IMR-90 (cell line): ENCODE measurements at regions not wholly inside any gene's neighbourhood (a gene's known extent, or its start where the extent isn't known, plus 50 kb on each side); places are given as distances from the start of the nearest gene placed in this dataset.
A peak's percentile ranks its signal among the peaks of the same experiment; 100 is the strongest.

Experiments
- ATAC-seq: fragments of 200-7000 bp; cut with Tn5 transposase; 2 replicates; pipeline ENCODE4 v1.9.1; 2020; ENCODE audit warnings: low read depth, mild to moderate bottlenecking, moderate library complexity
- BruUV-seq: library from RNA; stranded (reverse); fragments of 400-500 nt; replicated peaks from 2 replicates; lab custom pipeline; 2021; lab: Mats Ljungman, UMichigan
- CTCF ChIA-PET: fragments of 300-600 bp; formaldehyde crosslinking; extraction: SDS; loops from one replicate; lab custom pipeline; 2021; ENCODE audit warnings: antibody characterized with exemption; lab: Yijun Ruan, JAX
- POLR2A ChIA-PET: fragments of 300-600 bp; sonication (Branson Sonifier 250); formaldehyde crosslinking; loops from one replicate; lab custom pipeline; 2022; ENCODE audit warnings: antibody characterized with exemption; ENCODE audit not compliant: unreplicated experiment; lab: Charles Lee
- DNase-seq: peaks from one replicate; pipeline ENCODE4 v3.0.0; 2013
- H2AFZ ChIP-seq: replicated peaks from 2 replicates; pipeline ENCODE3; 2013; ENCODE audit warnings: low read length, mild to moderate bottlenecking; ENCODE audit not compliant: poor library complexity
- H2AK5ac ChIP-seq: 2 replicates; pipeline ENCODE4 v1.6.1; 2013; ENCODE audit warnings: low read depth, low read length, inconsistent platforms
- H2AK9ac ChIP-seq: replicated peaks from 2 replicates; pipeline ENCODE3; 2013; ENCODE audit warnings: mild to moderate bottlenecking, low read depth, low read length, moderate library complexity; ENCODE audit not compliant: poor library complexity
- H2BK120ac ChIP-seq: 2 replicates; pipeline ENCODE4 v1.6.1; 2013; ENCODE audit warnings: low read depth, low read length, inconsistent platforms
- H2BK15ac ChIP-seq: 3 replicates; pipeline ENCODE4 v1.6.1; 2013; ENCODE audit warnings: low read depth, low read length, inconsistent platforms
- H2BK20ac ChIP-seq: 2 replicates; pipeline ENCODE4 v1.6.1; 2013; ENCODE audit warnings: low read depth, mild to moderate bottlenecking, inconsistent platforms, low read length, moderate library complexity
- H2BK5ac ChIP-seq: 2 replicates; pipeline ENCODE4 v1.6.1; 2013; ENCODE audit warnings: mild to moderate bottlenecking, low read depth, low read length, inconsistent platforms; ENCODE audit not compliant: poor library complexity, severe bottlenecking
- H3K14ac ChIP-seq: replicated peaks from 2 replicates; pipeline ENCODE4 v1.6.1; 2013; ENCODE audit warnings: low read depth, low read length, inconsistent platforms
- H3K18ac ChIP-seq: 2 replicates; pipeline ENCODE4 v1.6.1; 2013; ENCODE audit warnings: low read depth, low read length, control low read depth
- H3K23ac ChIP-seq: 2 replicates; pipeline ENCODE4 v1.6.1; 2013; ENCODE audit warnings: low read depth, low read length, inconsistent platforms
- H3K27ac ChIP-seq: 2 replicates; pipeline ENCODE4 v1.5.1; 2013; ENCODE audit warnings: mild to moderate bottlenecking, control low read depth, low read length; ENCODE audit not compliant: insufficient read depth
- H3K27me3 ChIP-seq: 2 replicates; pipeline ENCODE4 v1.6.1; 2013; ENCODE audit warnings: low read length; ENCODE audit not compliant: control insufficient read depth, insufficient read depth
- H3K36me3 ChIP-seq: 2 replicates; pipeline ENCODE4 v1.6.1; 2013; ENCODE audit warnings: low read length, mixed read lengths; ENCODE audit not compliant: control insufficient read depth, insufficient read depth
- H3K4ac ChIP-seq: 2 replicates; pipeline ENCODE4 v1.6.1; 2013; ENCODE audit warnings: low read depth, low read length, inconsistent platforms
- H3K4me1 ChIP-seq: 2 replicates; pipeline ENCODE4 v1.6.1; 2013; ENCODE audit warnings: low read length, mixed read lengths; ENCODE audit not compliant: control insufficient read depth, insufficient read depth
- H3K4me2 ChIP-seq: 2 replicates; pipeline ENCODE4 v1.6.1; 2013; ENCODE audit warnings: low read depth, mild to moderate bottlenecking, control low read depth, low read length, moderate library complexity
- H3K4me3 ChIP-seq: 2 replicates; pipeline ENCODE4 v1.5.1; 2013; ENCODE audit warnings: low read depth, mild to moderate bottlenecking, control low read depth, low read length, moderate library complexity; ENCODE audit not compliant: insufficient read depth
- H3K56ac ChIP-seq: 2 replicates; pipeline ENCODE4 v1.6.1; 2013; ENCODE audit warnings: low read length, inconsistent platforms; ENCODE audit not compliant: insufficient read depth; ENCODE audit errors: extremely low read depth
- H3K79me1 ChIP-seq, 2 experiments: 2 replicates each; pipeline ENCODE4 v1.6.1; 2013; ENCODE audit warnings: low read length in 2 of 2, inconsistent platforms in 1 of 2, low read depth in 1 of 2
- H3K9ac ChIP-seq: 2 replicates; pipeline ENCODE4 v1.6.1; 2013; ENCODE audit warnings: low read depth, low read length, control low read depth
- H3K9me1 ChIP-seq: 2 replicates; pipeline ENCODE4 v1.6.1; 2013; ENCODE audit warnings: low read length, inconsistent platforms; ENCODE audit not compliant: insufficient read depth
- H3K9me3 ChIP-seq: 2 replicates; pipeline ENCODE4 v1.6.1; 2013; ENCODE audit warnings: low read length; ENCODE audit not compliant: control insufficient read depth, insufficient read depth
- H4K20me1 ChIP-seq: 2 replicates; pipeline ENCODE4 v1.6.1; 2013; ENCODE audit warnings: low read length, inconsistent platforms; ENCODE audit not compliant: insufficient read depth
- H4K5ac ChIP-seq: 2 replicates; pipeline ENCODE4 v1.6.1; 2013; ENCODE audit warnings: mild to moderate bottlenecking, low read depth, low read length, control low read depth
- H4K8ac ChIP-seq, 2 experiments: 2 replicates each; pipeline ENCODE4 v1.6.1; 2013; ENCODE audit warnings: low read depth in 2 of 2, low read length in 2 of 2, control low read depth in 1 of 2, inconsistent platforms in 1 of 2
- H4K91ac ChIP-seq: 2 replicates; pipeline ENCODE4 v1.6.1; 2013; ENCODE audit warnings: low read depth, low read length, inconsistent platforms; ENCODE audit not compliant: insufficient read depth
- MAZ ChIP-seq: IDR thresholded peaks from 2 replicates; pipeline ENCODE4 v1.6.1; 2012; ENCODE audit warnings: low read depth, mild to moderate bottlenecking, low read length, improper control_type of control experiment, moderate library complexity, borderline replicate concordance
- MXI1 ChIP-seq: IDR thresholded peaks from 2 replicates; pipeline ENCODE4 v1.6.1; 2012; ENCODE audit warnings: low read depth, mild to moderate bottlenecking, low read length, moderate library complexity, borderline replicate concordance
- RFX5 ChIP-seq: IDR thresholded peaks from 2 replicates; pipeline ENCODE4 v1.8.0; 2012; ENCODE audit warnings: low read depth, mild to moderate bottlenecking, low read length, moderate library complexity
- WGBS, 2 experiments: methylation state at CpG; one replicate each; pipeline versions ENCODE4 v1.1.5 to v1.1.7; 2013; ENCODE audit warnings: missing lambda C conversion rate in 2 of 2; ENCODE audit not compliant: insufficient read length in 1 of 2; ENCODE audit errors: extremely low coverage in 2 of 2; 5-methylcytosine and 5-hydroxymethylcytosine counted together
- dilution Hi-C: fragments of 300-500 bp; cut with HindIII; formaldehyde crosslinking; loops from one replicate; pipeline ENCODE4 v1.14.3; 2018; ENCODE audit warnings: low sequenced_read_pairs; ENCODE audit not compliant: unreplicated experiment
- in situ Hi-C: fragments of 300-500 bp; cut with MboI; formaldehyde crosslinking; loops from 3 replicates; pipeline ENCODE4 v1.14.3; 2019; ENCODE audit warnings: low sequenced_read_pairs, inconsistent platforms, mixed read lengths
- intact Hi-C: fragments of 100-400 bp; cut with micrococcal nuclease; formaldehyde crosslinking; loops from 2 replicates; pipeline ENCODE4 v1.10.0; 2022
- TF ChIP-seq, protein P1 (sequence below): conservative IDR thresholded peaks from 2 replicates; pipeline ENCODE4 v1.5.1; 2012; ENCODE audit warnings: mild to moderate bottlenecking, low read depth, low read length, improper control_type of control experiment
- TF ChIP-seq, protein P2 (sequence below): fragments of 150-350 bp; IDR thresholded peaks from 2 replicates; pipeline ENCODE4 v1.6.1; 2017; ENCODE audit warnings: mild to moderate bottlenecking, antibody characterized with exemption, low read length, low read depth

- Histone ChIP-seq H2BK20ac (peak overlapping the region; percentile 71), H2BK15ac (peak overlapping the region; percentile 72; the same call in 2 of the 3 replicates), H2BK120ac (peak overlapping the region; percentile 86), H3K79me1 (no peaks in the 10 kb centered on the region), H3K36me3 (no peaks in the 10 kb centered on the region), H4K91ac (peak overlapping the region; percentile 74), H3K9me1 (peaks cover 15% of the 10 kb centered on the region), H3K27ac (peak overlapping the region; percentile 89; the same call in 1 of the 2 replicates), H2AFZ (no peak overlapping the region), H3K4me2 (peak overlapping the region; percentile 44), H3K4ac (peak overlapping the region; percentile 89), H3K9me3 (no peaks in the 10 kb centered on the region), H2AK5ac (0 out of 2 replicates have a peak overlapping the region, but pooled peaks have one; percentile 85), H4K5ac (peak overlapping the region; percentile 78), H3K9ac (no peak overlapping the region), H3K14ac (peak overlapping the region; percentile 80; the same call in 1 of the 2 replicates), H3K4me1 (peaks cover 23% of the 10 kb centered on the region), H3K23ac (peak overlapping the region; percentile 87), H4K20me1 (no peaks in the 10 kb centered on the region), H3K27me3 (no peaks in the 10 kb centered on the region), H2BK5ac (peak overlapping the region; percentile 87), H4K8ac (peak overlapping the region; percentile 38 to 80; a peak in 3 of 4 replicates), H2AK9ac (no peak overlapping the region), H3K18ac (peak overlapping the region; percentile 89), H3K4me3 (no peak overlapping the region), H3K56ac (0 out of 2 replicates have a peak overlapping the region, but pooled peaks have one; percentile 27)
- POLR2A ChIA-PET: no interaction called here
- TF ChIP-seq RFX5 (no peak), MAZ (no peak), MXI1 (no peak)
- TF ChIP-seq, protein P1, sequence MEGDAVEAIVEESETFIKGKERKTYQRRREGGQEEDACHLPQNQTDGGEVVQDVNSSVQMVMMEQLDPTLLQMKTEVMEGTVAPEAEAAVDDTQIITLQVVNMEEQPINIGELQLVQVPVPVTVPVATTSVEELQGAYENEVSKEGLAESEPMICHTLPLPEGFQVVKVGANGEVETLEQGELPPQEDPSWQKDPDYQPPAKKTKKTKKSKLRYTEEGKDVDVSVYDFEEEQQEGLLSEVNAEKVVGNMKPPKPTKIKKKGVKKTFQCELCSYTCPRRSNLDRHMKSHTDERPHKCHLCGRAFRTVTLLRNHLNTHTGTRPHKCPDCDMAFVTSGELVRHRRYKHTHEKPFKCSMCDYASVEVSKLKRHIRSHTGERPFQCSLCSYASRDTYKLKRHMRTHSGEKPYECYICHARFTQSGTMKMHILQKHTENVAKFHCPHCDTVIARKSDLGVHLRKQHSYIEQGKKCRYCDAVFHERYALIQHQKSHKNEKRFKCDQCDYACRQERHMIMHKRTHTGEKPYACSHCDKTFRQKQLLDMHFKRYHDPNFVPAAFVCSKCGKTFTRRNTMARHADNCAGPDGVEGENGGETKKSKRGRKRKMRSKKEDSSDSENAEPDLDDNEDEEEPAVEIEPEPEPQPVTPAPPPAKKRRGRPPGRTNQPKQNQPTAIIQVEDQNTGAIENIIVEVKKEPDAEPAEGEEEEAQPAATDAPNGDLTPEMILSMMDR: no peak
- TF ChIP-seq, protein P2, sequence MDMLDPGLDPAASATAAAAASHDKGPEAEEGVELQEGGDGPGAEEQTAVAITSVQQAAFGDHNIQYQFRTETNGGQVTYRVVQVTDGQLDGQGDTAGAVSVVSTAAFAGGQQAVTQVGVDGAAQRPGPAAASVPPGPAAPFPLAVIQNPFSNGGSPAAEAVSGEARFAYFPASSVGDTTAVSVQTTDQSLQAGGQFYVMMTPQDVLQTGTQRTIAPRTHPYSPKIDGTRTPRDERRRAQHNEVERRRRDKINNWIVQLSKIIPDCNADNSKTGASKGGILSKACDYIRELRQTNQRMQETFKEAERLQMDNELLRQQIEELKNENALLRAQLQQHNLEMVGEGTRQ: peak; percentile 23; the same call in 1 of the 2 replicates
- CTCF ChIA-PET: no interaction called here
- in situ Hi-C loops: no loop called here
- peak; percentile 68 for DNase-seq
- ATAC-seq: peak; percentile 72
- no CpG with 5 or more reads among the region's 1 CpG for WGBS, 2 experiments
- intact Hi-C loops: no loop called here
- BruUV-seq: no TSS peak
- dilution Hi-C loops: no loop called here
Measured at GRCh38 chr2:12428786-12429185, 287.9 kb upstream of the TRIB2 start.
